ENCODE measurements at regions not wholly inside any gene's neighbourhood (a gene's known extent, or its start where the extent isn't known, plus 50 kb on each side); places are given as distances from the start of the nearest gene placed in this dataset.
"Not testable (repeated sequence)": the region's sequence is repeated elsewhere in the genome, so short reads cannot be mapped to it uniquely, and the experiment has no call there.

- peaks cover 11 to 27% of the 10 kb centered on the region in 2 donors for H3K9me3 Mint-ChIP-seq
- no peaks in the 10 kb centered on the region for H3K4me1 Mint-ChIP-seq (ENCODE audit: low read depth in 2 of 2)
- DNase-seq: no peak
- H3K27me3 Mint-ChIP-seq: no peaks in the 10 kb centered on the region
- H3K4me3 Mint-ChIP-seq: no peak overlapping the region
- no peaks in the 10 kb centered on the region for H3K36me3 Mint-ChIP-seq (ENCODE audit: insufficient read depth)
- H3K27ac Mint-ChIP-seq: no peak overlapping the region
- no peak for ATAC-seq (replicated peaks)
Measured at GRCh38 chr3:4208556-4208955, 94.6 kb upstream of the SETMAR start.

- DNase-seq (no peak), ATAC-seq (replicated peaks) (no peak)
- Mint-ChIP-seq H3K27ac (no peak overlapping the region), H3K27me3 (no peaks in the 10 kb centered on the region), H3K4me1 (ENCODE audit: low read depth in 2 of 2) (no peaks in the 10 kb centered on the region), H3K9me3 (peaks cover 16 to 23% of the 10 kb centered on the region in 2 donors), H3K36me3 (ENCODE audit: insufficient read depth) (no peaks in the 10 kb centered on the region), H3K4me3 (no peak overlapping the region)
Measured at GRCh38 chr3:4211610-4212009, 91.6 kb upstream of the SETMAR start.

DNA sequence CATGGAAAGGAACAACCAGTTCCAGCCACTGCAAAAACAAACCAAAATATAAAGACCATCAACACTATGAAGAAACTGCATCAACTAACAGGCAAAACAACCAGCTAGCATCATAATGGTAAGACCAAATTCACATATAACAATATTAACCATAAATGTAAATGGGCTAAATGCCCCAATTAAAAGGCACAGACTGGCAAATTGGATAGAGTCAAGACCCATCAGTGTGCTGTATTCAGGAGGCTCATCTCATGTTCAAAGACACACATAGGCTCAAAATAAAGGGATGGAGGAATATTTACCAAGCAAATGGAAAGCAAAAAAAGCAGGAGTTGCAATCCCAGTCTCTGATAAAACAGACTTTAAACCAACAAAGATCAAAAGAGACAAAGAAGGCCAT is 89.7 kb upstream of the SETMAR start:
- peaks cover 16 to 23% of the 10 kb centered on the region in 2 donors for H3K9me3 Mint-ChIP-seq
- H3K36me3 Mint-ChIP-seq (ENCODE audit: insufficient read depth); H3K27ac Mint-ChIP-seq; H3K27me3 Mint-ChIP-seq; H3K4me1 Mint-ChIP-seq (ENCODE audit: low read depth in 2 of 2); H3K4me3 Mint-ChIP-seq; DNase-seq; ATAC-seq (replicated peaks): not testable (repeated sequence)

DNA sequence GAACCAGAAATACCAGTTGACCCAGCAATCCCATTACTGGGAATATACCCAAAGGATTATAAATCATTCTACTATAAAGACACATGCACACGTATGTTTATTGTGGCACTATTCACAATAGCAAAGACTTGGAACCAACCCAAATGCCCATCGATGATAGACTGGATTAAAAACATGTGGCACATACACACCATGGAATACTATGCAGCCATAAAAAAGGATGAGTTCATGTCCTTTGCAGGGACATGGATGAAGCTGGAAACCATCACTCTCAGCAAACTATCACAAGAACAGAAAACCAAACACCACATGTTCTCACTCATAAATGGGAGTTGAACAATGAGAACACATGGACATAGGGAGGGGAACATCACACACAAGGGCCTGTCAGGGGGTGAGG is 86.2 kb upstream of the SETMAR start:
- not testable (repeated sequence) for H3K36me3 Mint-ChIP-seq (ENCODE audit: insufficient read depth)

GRCh38 chr3:4218456-4219226 is 84.5 kb upstream of the SETMAR start:
- Mint-ChIP-seq H3K9me3 (peaks cover 10 to 11% of the 10 kb centered on the region in 2 donors), H3K4me1 (ENCODE audit: low read depth in 2 of 2) (no peaks in the 10 kb centered on the region), H3K27me3 (no peaks in the 10 kb centered on the region), H3K36me3 (ENCODE audit: insufficient read depth) (no peaks in the 10 kb centered on the region), H3K27ac (no peak overlapping the region), H3K4me3 (no peak overlapping the region)
- DNase-seq: no peak
- no peak for ATAC-seq (replicated peaks)

More for the DNA sequence above, 86.2 kb upstream of the SETMAR start:
- H3K27ac Mint-ChIP-seq; H3K4me3 Mint-ChIP-seq; DNase-seq; H3K4me1 Mint-ChIP-seq (ENCODE audit: low read depth in 2 of 2); H3K27me3 Mint-ChIP-seq; ATAC-seq (replicated peaks): not testable (repeated sequence)
- peaks cover 16 to 22% of the 10 kb centered on the region in 2 donors for H3K9me3 Mint-ChIP-seq

- H3K9me3 Mint-ChIP-seq: peaks cover 5 to 6% of the 10 kb centered on the region in 2 donors
- H3K4me1 Mint-ChIP-seq (ENCODE audit: low read depth in 2 of 2): no peaks in the 10 kb centered on the region
- H3K27me3 Mint-ChIP-seq: no peaks in the 10 kb centered on the region
- ATAC-seq (replicated peaks) (no peak), DNase-seq (no peak)
- no peaks in the 10 kb centered on the region for H3K36me3 Mint-ChIP-seq (ENCODE audit: insufficient read depth)
- no peak overlapping the region for H3K27ac Mint-ChIP-seq
- no peak overlapping the region for H3K4me3 Mint-ChIP-seq
Measured at GRCh38 chr3:4219227-4219568, 84.0 kb upstream of the SETMAR start.

GRCh38 chr3:4220065-4220464 is 83.1 kb upstream of the SETMAR start:
- DNase-seq (no peak), ATAC-seq (replicated peaks) (no peak)
- no peak overlapping the region for H3K27ac Mint-ChIP-seq
- H3K4me3 Mint-ChIP-seq: no peak overlapping the region
- peaks cover 0 to 3% of the 10 kb centered on the region in 2 donors for H3K9me3 Mint-ChIP-seq
- no peaks in the 10 kb centered on the region for H3K27me3 Mint-ChIP-seq
- H3K36me3 Mint-ChIP-seq (ENCODE audit: insufficient read depth): no peaks in the 10 kb centered on the region
- no peaks in the 10 kb centered on the region for H3K4me1 Mint-ChIP-seq (ENCODE audit: low read depth in 2 of 2)

DNA sequence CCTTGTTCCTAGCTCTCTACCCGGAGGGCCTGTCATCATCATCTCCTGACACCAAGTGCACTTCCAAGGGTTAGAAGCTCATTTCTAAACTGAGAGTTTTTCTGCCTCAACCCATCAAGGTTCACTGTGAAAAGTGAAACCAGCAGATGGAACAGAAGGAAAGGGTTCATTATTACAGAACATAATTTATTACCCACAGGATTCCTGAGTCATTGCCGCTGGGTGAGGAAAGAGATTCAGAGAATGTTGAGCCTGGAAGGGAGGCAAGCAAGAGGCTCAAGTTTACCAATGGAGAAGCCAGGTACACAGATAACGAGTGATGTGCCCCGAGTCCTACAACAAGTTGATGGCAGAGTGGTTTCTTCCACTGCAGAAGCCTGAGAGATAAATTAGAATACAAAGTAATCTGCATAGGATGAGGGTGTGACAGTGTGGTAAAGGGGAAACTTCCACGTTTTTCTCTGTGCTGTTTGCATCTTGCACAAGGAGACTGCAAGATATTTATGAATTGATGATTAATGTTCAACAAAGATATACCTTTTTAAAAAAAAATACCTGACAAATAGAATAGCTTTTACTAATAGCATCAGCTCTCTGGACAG is 80.5 kb upstream of the SETMAR start:
- Mint-ChIP-seq H3K4me1 (ENCODE audit: low read depth in 2 of 2) (no peaks in the 10 kb centered on the region), H3K4me3 (no peak overlapping the region), H3K27me3 (no peaks in the 10 kb centered on the region), H3K27ac (no peak overlapping the region), H3K36me3 (ENCODE audit: insufficient read depth) (no peaks in the 10 kb centered on the region), H3K9me3 (no peaks in the 10 kb centered on the region)
- ATAC-seq (replicated peaks) (no peak), DNase-seq (no peak)

DNA sequence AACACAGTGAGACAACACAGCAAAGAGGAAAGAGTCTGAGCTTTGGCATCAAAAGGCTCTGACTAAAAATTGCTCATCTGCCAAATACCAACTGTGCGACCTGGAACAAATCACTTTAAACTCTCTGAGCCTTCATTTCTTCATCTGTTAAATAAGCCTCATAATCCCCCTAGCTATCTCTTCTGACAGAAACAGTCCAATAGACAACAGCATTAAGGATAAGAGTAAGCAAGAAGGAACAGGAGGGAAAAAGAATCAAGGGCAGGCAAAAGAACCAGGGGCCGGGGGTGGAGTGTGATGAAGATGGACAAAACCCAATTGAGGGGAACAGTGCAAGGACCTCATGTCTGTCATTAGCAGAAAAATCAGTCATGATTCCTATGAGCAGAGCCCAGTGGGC is 79.4 kb upstream of the SETMAR start:
- DNase-seq: no peak
- Mint-ChIP-seq H3K36me3 (ENCODE audit: insufficient read depth) (no peaks in the 10 kb centered on the region), H3K27me3 (no peaks in the 10 kb centered on the region), H3K4me1 (ENCODE audit: low read depth in 2 of 2) (no peaks in the 10 kb centered on the region), H3K4me3 (no peak overlapping the region), H3K9me3 (no peaks in the 10 kb centered on the region), H3K27ac (no peak overlapping the region)
- ATAC-seq (replicated peaks): no peak

DNA sequence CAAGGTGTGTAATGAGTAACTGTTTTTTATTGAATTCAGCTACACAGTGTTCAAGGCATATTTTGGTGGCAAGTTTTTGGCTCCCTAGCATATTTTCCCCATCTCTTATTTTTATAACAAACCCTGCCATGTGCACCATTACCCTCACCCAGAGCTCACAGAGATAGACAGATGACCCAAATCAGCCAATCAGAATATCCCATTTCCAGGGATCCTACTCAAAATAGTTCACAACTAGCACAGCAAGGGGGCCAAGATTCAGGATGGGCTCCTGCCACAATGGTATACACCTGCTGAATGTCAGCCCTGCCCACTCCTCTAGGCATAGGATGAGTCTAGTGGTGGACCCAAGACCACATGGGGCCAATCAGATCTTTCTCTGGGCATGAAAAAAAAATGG is 78.8 kb upstream of the SETMAR start:
- H3K27me3 Mint-ChIP-seq: no peaks in the 10 kb centered on the region
- H3K27ac Mint-ChIP-seq: no peak overlapping the region
- no peaks in the 10 kb centered on the region for H3K4me1 Mint-ChIP-seq (ENCODE audit: low read depth in 2 of 2)
- H3K9me3 Mint-ChIP-seq: no peaks in the 10 kb centered on the region
- no peak overlapping the region for H3K4me3 Mint-ChIP-seq
- no peaks in the 10 kb centered on the region for H3K36me3 Mint-ChIP-seq (ENCODE audit: insufficient read depth)
- no peak for DNase-seq
- no peak for ATAC-seq (replicated peaks)

GRCh38 chr3:4225005-4225471 is 78.1 kb upstream of the SETMAR start:
- no peaks in the 10 kb centered on the region for H3K36me3 Mint-ChIP-seq (ENCODE audit: insufficient read depth)
- no peaks in the 10 kb centered on the region for H3K9me3 Mint-ChIP-seq
- DNase-seq (no peak), ATAC-seq (replicated peaks) (no peak)
- no peak overlapping the region for H3K4me3 Mint-ChIP-seq
- no peak overlapping the region for H3K27ac Mint-ChIP-seq
- no peaks in the 10 kb centered on the region for H3K27me3 Mint-ChIP-seq
- H3K4me1 Mint-ChIP-seq (ENCODE audit: low read depth in 2 of 2): no peaks in the 10 kb centered on the region

DNA sequence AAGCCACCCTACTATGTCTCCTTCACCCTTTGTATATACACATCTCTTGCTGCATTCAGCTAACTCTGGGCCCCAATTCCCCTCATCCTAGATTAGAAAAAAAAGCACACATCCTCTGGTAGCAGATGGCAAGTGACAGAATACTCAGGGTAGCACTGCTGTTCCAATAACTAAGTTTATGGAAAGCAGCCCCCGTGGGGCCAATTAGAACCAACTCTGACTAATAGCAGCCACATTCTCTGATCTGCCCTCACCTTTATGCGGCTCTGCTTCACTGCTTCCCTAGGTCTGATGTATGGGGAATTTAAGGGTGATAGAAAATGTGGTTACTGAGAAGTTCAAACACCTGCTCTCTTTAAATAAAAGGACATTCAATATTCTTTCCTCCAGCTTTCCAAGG is 74.9 kb upstream of the SETMAR start:
- ATAC-seq (replicated peaks) (no peak), DNase-seq (no peak)
- Mint-ChIP-seq H3K27ac (no peak overlapping the region), H3K4me1 (ENCODE audit: low read depth in 2 of 2) (no peaks in the 10 kb centered on the region), H3K27me3 (no peaks in the 10 kb centered on the region), H3K9me3 (no peaks in the 10 kb centered on the region), H3K36me3 (ENCODE audit: insufficient read depth) (no peaks in the 10 kb centered on the region), H3K4me3 (no peak overlapping the region)

DNA sequence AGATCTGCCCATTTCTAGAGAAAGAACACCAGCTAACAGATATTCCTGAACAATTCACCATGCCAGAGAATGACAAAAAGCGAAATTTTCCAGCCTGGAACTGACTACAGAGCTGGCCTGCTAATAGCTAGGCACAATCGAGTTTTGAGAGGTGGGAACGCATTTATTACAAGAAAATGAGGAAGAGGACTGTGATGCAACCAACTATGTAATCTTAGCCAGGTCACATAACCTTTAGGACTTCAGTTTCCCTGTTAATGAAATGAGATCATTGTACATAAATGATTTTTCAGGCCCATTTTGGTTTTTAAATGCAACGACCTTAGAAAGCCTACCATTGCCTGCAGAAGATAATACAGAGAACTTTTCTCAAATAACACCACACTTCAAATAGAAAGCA is 72.1 kb upstream of the SETMAR start:
- DNase-seq: no peak
- no peaks in the 10 kb centered on the region for H3K4me1 Mint-ChIP-seq (ENCODE audit: low read depth in 2 of 2)
- H3K36me3 Mint-ChIP-seq (ENCODE audit: insufficient read depth): no peaks in the 10 kb centered on the region

GRCh38 chr3:4232798-4233197 is 70.4 kb upstream of the SETMAR start:
- Mint-ChIP-seq H3K9me3 (no peaks in the 10 kb centered on the region), H3K36me3 (ENCODE audit: insufficient read depth) (no peaks in the 10 kb centered on the region)

More for the DNA sequence above, 72.1 kb upstream of the SETMAR start:
- Mint-ChIP-seq H3K27ac (no peak overlapping the region), H3K27me3 (no peaks in the 10 kb centered on the region), H3K9me3 (no peaks in the 10 kb centered on the region), H3K4me3 (no peak overlapping the region)
- no peak for ATAC-seq (replicated peaks)

More at GRCh38 chr3:4232798-4233197, 70.4 kb upstream of the SETMAR start:
- H3K27me3 Mint-ChIP-seq: no peaks in the 10 kb centered on the region
- DNase-seq (no peak), ATAC-seq (replicated peaks) (no peak)
- H3K4me3 Mint-ChIP-seq: no peak overlapping the region
- H3K4me1 Mint-ChIP-seq (ENCODE audit: low read depth in 2 of 2): no peaks in the 10 kb centered on the region
- no peak overlapping the region for H3K27ac Mint-ChIP-seq
